ENCODE measurements at regions not wholly inside any gene's neighbourhood (a gene's known extent, or its start where the extent isn't known, plus 50 kb on each side); places are given as distances from the start of the nearest gene placed in this dataset.

- no peak for DNase-seq
- TF ChIP-seq POLR2AphosphoS5 (IDR thresholded peaks at IDR 0.05) (no peak), POLR2A (IDR thresholded peaks at IDR 0.05) (no peak), CTCF (IDR thresholded peaks at IDR 0.05) (no peak), EP300 (IDR thresholded peaks at IDR 0.05) (no peak)
- Histone ChIP-seq H3K4me1 (no peaks in the 10 kb centered on the region), H3K36me3 (no peaks in the 10 kb centered on the region), H3K9me3 (peaks cover 0 to 6% (median 0%) of the 10 kb centered on the region in 4 donors), H3K4me3 (no peak overlapping the region), H3K27me3 (no peaks in the 10 kb centered on the region), H3K27ac (no peak overlapping the region)
- WGBS, 2 donors, result 83 to 90% methylated on average over 4 of the region's 4 CpGs
- ATAC-seq (ENCODE audit: low FRiP score in 2 of 2), result no peak
Observed at GRCh38 chr16:74123195-74123594, 173.4 kb upstream of the PSMD7 start.

GRCh38 chr16:74117798-74118197, 178.8 kb upstream of the PSMD7 start:
- Histone ChIP-seq H3K36me3 (no peaks in the 10 kb centered on the region), H3K4me3 (no peak overlapping the region), H3K4me1 (no peaks in the 10 kb centered on the region), H3K9me3 (no peaks in the 10 kb centered on the region), H3K27me3 (no peaks in the 10 kb centered on the region), H3K27ac (no peak overlapping the region)
- TF ChIP-seq CTCF (IDR thresholded peaks at IDR 0.05) (no peak), POLR2AphosphoS5 (IDR thresholded peaks at IDR 0.05) (no peak), EP300 (IDR thresholded peaks at IDR 0.05) (no peak), POLR2A (IDR thresholded peaks at IDR 0.05) (no peak)
- ATAC-seq (ENCODE audit: low FRiP score in 2 of 2) (no peak), DNase-seq (no peak)
- 68 to 85% methylated on average over 4 of the region's 4 CpGs for WGBS, 2 donors

GRCh38 chr16:74113545-74113944, 183.1 kb upstream of the PSMD7 start:
- H3K36me3 ChIP-seq, result no peaks in the 10 kb centered on the region
- ATAC-seq (ENCODE audit: low FRiP score in 2 of 2) (no peak), DNase-seq (no peak)
- no peaks in the 10 kb centered on the region for H3K4me1 ChIP-seq
- H3K9me3 ChIP-seq, result no peaks in the 10 kb centered on the region
- WGBS, 2 donors, result 90 to 91% methylated on average over 8 of the region's 8 CpGs
- no peak for TF ChIP-seq EP300 (IDR thresholded peaks at IDR 0.05)
- TF ChIP-seq CTCF (IDR thresholded peaks at IDR 0.05), result no peak
- TF ChIP-seq POLR2A (IDR thresholded peaks at IDR 0.05), result no peak
- TF ChIP-seq POLR2AphosphoS5 (IDR thresholded peaks at IDR 0.05), result no peak
- H3K4me3 ChIP-seq, result no peak overlapping the region
- no peaks in the 10 kb centered on the region for H3K27me3 ChIP-seq
- no peak overlapping the region for H3K27ac ChIP-seq

DNA sequence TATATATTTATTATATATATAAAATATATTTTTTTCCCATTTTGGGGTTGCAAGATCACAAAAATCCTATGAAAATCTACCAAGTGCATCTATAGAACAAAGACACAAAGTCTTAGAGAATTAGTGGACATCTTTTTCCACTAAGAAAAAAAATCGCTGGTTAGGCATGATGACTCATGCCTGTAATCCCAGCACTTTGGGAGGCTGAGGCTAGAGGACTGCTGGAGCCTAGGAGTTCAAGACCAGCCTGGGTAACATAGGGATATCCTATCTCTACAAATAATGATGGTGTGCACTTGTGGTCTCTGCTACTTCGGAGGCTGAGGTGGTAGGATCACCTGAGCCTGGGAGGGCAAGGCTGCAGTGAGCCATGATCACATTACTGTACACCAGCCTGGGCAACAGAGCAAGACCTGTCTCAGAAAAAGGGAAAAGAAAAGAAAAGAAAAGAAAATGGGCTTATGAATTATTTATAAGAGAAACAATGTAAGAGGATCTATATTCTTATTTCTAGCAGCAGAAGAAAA, 185.1 kb upstream of the PSMD7 start:
- ATAC-seq (ENCODE audit: low FRiP score in 2 of 2) (no peak), DNase-seq (no peak)
- Histone ChIP-seq H3K36me3 (no peaks in the 10 kb centered on the region), H3K4me1 (peaks cover 0 to 6% (median 0%) of the 10 kb centered on the region in 4 donors), H3K27me3 (no peaks in the 10 kb centered on the region), H3K27ac (no peak overlapping the region), H3K4me3 (no peak overlapping the region), H3K9me3 (no peaks in the 10 kb centered on the region)
- 78 to 84% methylated on average over 2 of the region's 2 CpGs for WGBS, 2 donors
- TF ChIP-seq EP300 (IDR thresholded peaks at IDR 0.05) (no peak), CTCF (IDR thresholded peaks at IDR 0.05) (no peak), POLR2AphosphoS5 (IDR thresholded peaks at IDR 0.05) (no peak), POLR2A (IDR thresholded peaks at IDR 0.05) (no peak)

Data from upper lobe of left lung (tissue), 6 donors.